Pancreas (tissue), 10 donors: ENCODE measurements at regions not wholly inside any gene's neighbourhood (a gene's known extent, or its start where the extent isn't known, plus 50 kb on each side); places are given as distances from the start of the nearest gene placed in this dataset.
A peak's percentile ranks its signal among the peaks of the same experiment; 100 is the strongest.

Source experiments
- ATAC-seq, 4 donors: fragments of 200-7000 bp; cut with Tn5 transposase; one replicate each; pipeline versions ENCODE4 v1.8.0 to v1.9.1; 2020; ENCODE audit warnings: mild to moderate bottlenecking in 4 of 4, moderate library complexity in 4 of 4
- DNase-seq, 6 donors: peaks; one replicate each; pipeline ENCODE4 v3.0.0-alpha.2; 2020
- FAIRE-seq: peaks from 2 replicates; lab custom pipeline; 2012; peaks lifted over from hg19 to GRCh38; lab: Jason Lieb, UNC
- H3K27ac ChIP-seq, 4 donors: fragments of 200-600 bp; sonication (generic); 1 replicate in 3 of 4; 2 replicates in 1 of 4; pipeline versions ENCODE4 v1.5.0 to v1.8.0; 2020
- H3K27me3 ChIP-seq, 4 donors: fragments of 200-600 bp; one replicate each; pipeline ENCODE4 v1.8.0; 2021
- H3K36me3 ChIP-seq, 3 donors: fragments of 200-600 bp; sonication (generic) in 1 of 3; one replicate each; pipeline versions ENCODE4 v1.5.0 to v1.8.0; 2020 to 2021
- H3K4me1 ChIP-seq, 3 donors: fragments of 200-600 bp; one replicate each; pipeline ENCODE4 v1.8.0; 2021
- H3K4me3 ChIP-seq, 4 donors: fragments of 200-600 bp; sonication (generic) in 2 of 4; one replicate each; pipeline versions ENCODE4 v1.5.0 to v1.8.0; 2020 to 2021
- H3K9me3 ChIP-seq, 4 donors: fragments of 200-600 bp; one replicate each; pipeline ENCODE4 v1.8.0; 2021
- WGBS, 2 donors: extraction: QIAGEN DNeasy Blood & Tissue Kit; methylation state at CpG; one replicate each; pipeline ENCODE4 v1.1.7; 2013; 5-methylcytosine and 5-hydroxymethylcytosine counted together
- intact Hi-C, 3 donors: fragments of 100-400 bp; cut with DNase I; formaldehyde crosslinking; loops; one replicate each; pipeline versions ENCODE4 v1.11.1 to v1.14.2; 2022
- TF ChIP-seq, protein P1 (sequence below), 4 donors: fragments of 200-600 bp; sonication (generic) in 3 of 4; IDR thresholded peaks; one replicate each; pipeline versions ENCODE4 v1.5.0 to v1.8.0; 2021; ENCODE audit warnings: antibody characterized with exemption in 4 of 4
- donor health status: healthy with polysubstance abuse.
- donor health status: DM: no; HTN: no; CAD: no; lungs with moderate emphysema.
- donor health status: DM: no; HTN: no; CAD: no.
- donor health status: control.
- donor health status: control.
- donor health status: Bipolar disorder and iron deficiency.
- donor health status: DM: yes; HTN: yes; CAD: no.
- donor health status: DM: no; HTN: no; CAD: no.
- donor health status: DM: no; HTN: no; CAD: no.
- donor health status: DM: yes; HTN: yes; CAD: no.

DNA sequence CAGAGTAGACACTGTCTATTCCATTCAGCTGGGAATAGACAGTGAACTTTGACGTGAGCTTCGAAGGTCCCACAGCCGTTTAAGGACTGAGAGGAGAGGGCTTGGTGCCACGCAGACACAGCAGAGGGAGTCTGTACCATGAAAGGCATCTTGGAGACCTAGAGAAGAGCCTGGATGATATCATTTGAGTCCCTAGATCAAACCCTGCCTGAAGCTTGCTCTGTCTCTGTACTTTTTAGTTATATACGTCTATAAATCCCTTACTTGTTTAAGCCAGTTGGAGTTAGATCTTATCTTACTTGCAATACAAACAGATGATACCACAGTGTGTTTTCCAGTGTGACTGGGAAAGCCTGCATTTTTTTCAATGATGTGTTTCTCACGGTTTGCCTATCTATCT, 128.9 kb upstream of the RTL1 start:
- no peaks in the 10 kb centered on the region for H3K27me3 ChIP-seq

DNA sequence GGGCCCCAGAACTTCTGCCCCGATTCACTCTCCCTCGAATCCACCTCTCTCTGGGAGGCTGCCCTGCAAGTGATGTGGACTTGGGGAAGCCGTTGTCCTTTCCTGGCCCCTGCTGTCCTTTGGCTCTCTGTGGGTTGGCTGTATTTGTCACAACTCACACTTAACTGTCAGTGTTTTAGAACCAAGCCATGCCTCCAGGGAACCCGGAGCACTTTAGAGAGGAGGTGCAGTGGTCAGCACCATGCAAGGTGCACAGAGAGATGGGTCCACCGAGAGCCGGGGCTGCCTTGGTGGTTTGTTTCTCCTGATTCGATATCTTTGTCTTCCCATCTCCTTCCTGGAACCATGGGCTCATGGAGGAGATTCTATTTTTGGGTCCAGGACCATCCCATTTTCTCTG, 129.5 kb upstream of the RTL1 start:
- intact Hi-C loops, result no loop called here
- Histone ChIP-seq H3K4me1 (no peaks in the 10 kb centered on the region), H3K36me3 (no peaks in the 10 kb centered on the region), H3K27me3 (no peaks in the 10 kb centered on the region), H3K9me3 (no peaks in the 10 kb centered on the region), H3K4me3 (no peak overlapping the region), H3K27ac (no peak overlapping the region)
- DNase-seq, result peak in 1 of 6 donors; percentile 18
- no peak for FAIRE-seq
- no peak for ATAC-seq
- 71 to 87% methylated on average over 7 of the region's 7 CpGs for WGBS, 2 donors
- TF ChIP-seq, protein P1, sequence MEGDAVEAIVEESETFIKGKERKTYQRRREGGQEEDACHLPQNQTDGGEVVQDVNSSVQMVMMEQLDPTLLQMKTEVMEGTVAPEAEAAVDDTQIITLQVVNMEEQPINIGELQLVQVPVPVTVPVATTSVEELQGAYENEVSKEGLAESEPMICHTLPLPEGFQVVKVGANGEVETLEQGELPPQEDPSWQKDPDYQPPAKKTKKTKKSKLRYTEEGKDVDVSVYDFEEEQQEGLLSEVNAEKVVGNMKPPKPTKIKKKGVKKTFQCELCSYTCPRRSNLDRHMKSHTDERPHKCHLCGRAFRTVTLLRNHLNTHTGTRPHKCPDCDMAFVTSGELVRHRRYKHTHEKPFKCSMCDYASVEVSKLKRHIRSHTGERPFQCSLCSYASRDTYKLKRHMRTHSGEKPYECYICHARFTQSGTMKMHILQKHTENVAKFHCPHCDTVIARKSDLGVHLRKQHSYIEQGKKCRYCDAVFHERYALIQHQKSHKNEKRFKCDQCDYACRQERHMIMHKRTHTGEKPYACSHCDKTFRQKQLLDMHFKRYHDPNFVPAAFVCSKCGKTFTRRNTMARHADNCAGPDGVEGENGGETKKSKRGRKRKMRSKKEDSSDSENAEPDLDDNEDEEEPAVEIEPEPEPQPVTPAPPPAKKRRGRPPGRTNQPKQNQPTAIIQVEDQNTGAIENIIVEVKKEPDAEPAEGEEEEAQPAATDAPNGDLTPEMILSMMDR (IDR thresholded peaks at IDR 0.05), result no peak

More for the DNA sequence above, 128.9 kb upstream of the RTL1 start:
- WGBS, 2 donors, result 67 to 80% methylated on average over 6 of the region's 6 CpGs
- no peak overlapping the region for H3K4me3 ChIP-seq
- no peak overlapping the region for H3K27ac ChIP-seq
- no peak for ATAC-seq
- no peaks in the 10 kb centered on the region for H3K4me1 ChIP-seq
- H3K9me3 ChIP-seq, result no peaks in the 10 kb centered on the region
- FAIRE-seq, result no peak
- TF ChIP-seq, protein P1 (IDR thresholded peaks at IDR 0.05), result no peak
- intact Hi-C loops, result no loop called here
- no peaks in the 10 kb centered on the region for H3K36me3 ChIP-seq
- no peak for DNase-seq

DNA sequence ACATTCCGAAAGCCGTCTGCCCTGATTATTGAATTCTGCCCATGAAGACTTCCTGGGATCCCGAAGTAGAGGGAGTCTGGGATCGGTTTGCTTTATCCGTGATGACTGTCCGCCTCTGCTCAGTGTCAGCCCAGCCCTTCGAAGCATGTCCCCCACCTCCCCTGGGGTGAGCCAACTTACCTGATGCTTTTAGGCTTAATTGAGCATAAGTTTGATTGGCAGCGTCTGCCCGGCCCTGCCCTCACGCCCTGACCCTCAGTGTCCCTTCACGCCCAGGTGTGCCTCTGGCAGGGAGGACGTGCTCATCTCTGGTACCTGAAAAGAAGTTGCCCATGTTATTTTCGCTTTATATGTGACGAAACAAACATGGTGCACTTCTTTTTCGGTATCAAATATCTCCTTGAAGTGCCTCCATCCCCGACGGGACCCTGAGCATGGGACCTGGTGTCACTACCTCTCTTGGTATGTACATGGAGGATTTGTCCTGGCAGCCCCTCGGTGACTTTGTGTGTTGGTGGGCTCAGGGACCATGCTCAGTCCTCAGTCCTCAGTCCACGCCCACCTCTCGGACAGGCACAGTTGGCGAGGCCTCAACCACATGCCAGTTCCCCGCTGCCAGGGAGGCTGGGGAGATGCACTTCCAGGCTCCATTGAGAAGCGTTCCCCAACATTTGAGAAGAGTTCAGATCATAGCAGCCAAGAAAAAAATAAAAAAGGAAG, 130.1 kb upstream of the RTL1 start:
- 82 to 89% methylated on average over 23 of the region's 23 CpGs for WGBS, 2 donors
- FAIRE-seq, result no peak
- Histone ChIP-seq H3K4me1 (no peaks in the 10 kb centered on the region), H3K27ac (no peak overlapping the region), H3K9me3 (no peaks in the 10 kb centered on the region), H3K4me3 (no peak overlapping the region), H3K36me3 (no peaks in the 10 kb centered on the region), H3K27me3 (no peaks in the 10 kb centered on the region)
- peak in 1 of 6 donors; percentile 17 for DNase-seq
- intact Hi-C loops, result no loop called here
- TF ChIP-seq, protein P1 (IDR thresholded peaks at IDR 0.05), result no peak
- no peak for ATAC-seq

DNA sequence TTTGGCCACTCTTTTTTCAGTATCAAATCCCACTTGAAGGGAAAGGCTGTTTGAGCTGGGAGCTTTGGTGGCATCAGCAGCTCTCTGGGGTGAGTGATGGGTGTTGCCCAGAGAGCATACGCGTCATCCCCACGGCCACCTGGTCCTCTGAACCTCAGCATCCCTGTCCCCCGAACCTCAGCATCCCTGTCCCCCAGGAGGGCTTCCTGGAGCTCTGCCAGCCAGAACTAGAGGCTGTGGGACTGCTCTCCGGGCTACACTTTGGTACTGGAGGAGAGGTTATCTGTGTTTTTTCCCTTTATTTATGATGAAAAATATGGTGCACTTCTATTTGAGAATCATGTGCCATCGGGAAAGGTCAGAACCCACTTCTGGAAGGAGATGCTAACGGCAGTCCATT, 131.5 kb upstream of the RTL1 start:
- no peak for DNase-seq
- Histone ChIP-seq H3K4me1 (no peaks in the 10 kb centered on the region), H3K27me3 (no peaks in the 10 kb centered on the region), H3K9me3 (no peaks in the 10 kb centered on the region), H3K27ac (no peak overlapping the region), H3K4me3 (no peak overlapping the region), H3K36me3 (peaks cover 0 to 4% (median 0%) of the 10 kb centered on the region in 3 donors)
- ATAC-seq, result no peak
- 86 to 90% methylated on average over 7 of the region's 7 CpGs for WGBS, 2 donors
- TF ChIP-seq, protein P1 (IDR thresholded peaks at IDR 0.05), result no peak
- FAIRE-seq, result no peak
- intact Hi-C loops, result no loop called here
